Osteocyte (in vitro differentiated cells): ENCODE measurements at regions not wholly inside any gene's neighbourhood (a gene's known extent, or its start where the extent isn't known, plus 50 kb on each side); places are given as distances from the start of the nearest gene placed in this dataset.

Experiments
- DNase-seq: peaks from one replicate; pipeline ENCODE4 v3.0.0; 2021; ENCODE audit warnings: mixed read lengths; ENCODE audit not compliant: unreplicated experiment; ENCODE audit errors: extremely low spot score
- H3K27ac Mint-ChIP-seq: one replicate; pipeline ENCODE4 v1.8.0; 2021; ENCODE audit warnings: mild to moderate bottlenecking, mixed read lengths; ENCODE audit not compliant: unreplicated experiment
- H3K27me3 Mint-ChIP-seq: one replicate; pipeline ENCODE4 v1.8.0; 2021; ENCODE audit warnings: mixed read lengths; ENCODE audit not compliant: unreplicated experiment
- H3K36me3 Mint-ChIP-seq: one replicate; pipeline ENCODE4 v1.8.0; 2021; ENCODE audit warnings: mixed read lengths; ENCODE audit not compliant: unreplicated experiment
- H3K4me1 Mint-ChIP-seq: one replicate; pipeline ENCODE4 v1.8.0; 2021; ENCODE audit warnings: mixed read lengths; ENCODE audit not compliant: unreplicated experiment
- H3K4me3 Mint-ChIP-seq: one replicate; pipeline ENCODE4 v1.8.0; 2021; ENCODE audit warnings: mild to moderate bottlenecking, moderate library complexity, mixed read lengths; ENCODE audit not compliant: unreplicated experiment
- H3K9me3 Mint-ChIP-seq: one replicate; pipeline ENCODE4 v1.8.0; 2021; ENCODE audit warnings: mixed read lengths; ENCODE audit not compliant: unreplicated experiment
- TF ChIP-seq, protein P1 (sequence below): fragments of 200-600 bp; sonication (generic); IDR thresholded peaks from 2 replicates; pipeline ENCODE4 v1.5.0; 2021; ENCODE audit warnings: antibody characterized with exemption, mild to moderate bottlenecking, moderate library complexity

GRCh38 chr22:49403102-49403501 lies 424.6 kb downstream of the BRD1 start:
- H3K27ac Mint-ChIP-seq = peak overlapping the region; percentile 66
- peaks cover 3% of the 10 kb centered on the region for H3K9me3 Mint-ChIP-seq
- H3K4me3 Mint-ChIP-seq = no peak overlapping the region
- peak; percentile 75 for DNase-seq
- H3K27me3 Mint-ChIP-seq = no peaks in the 10 kb centered on the region
- no peaks in the 10 kb centered on the region for H3K36me3 Mint-ChIP-seq
- TF ChIP-seq, protein P1, sequence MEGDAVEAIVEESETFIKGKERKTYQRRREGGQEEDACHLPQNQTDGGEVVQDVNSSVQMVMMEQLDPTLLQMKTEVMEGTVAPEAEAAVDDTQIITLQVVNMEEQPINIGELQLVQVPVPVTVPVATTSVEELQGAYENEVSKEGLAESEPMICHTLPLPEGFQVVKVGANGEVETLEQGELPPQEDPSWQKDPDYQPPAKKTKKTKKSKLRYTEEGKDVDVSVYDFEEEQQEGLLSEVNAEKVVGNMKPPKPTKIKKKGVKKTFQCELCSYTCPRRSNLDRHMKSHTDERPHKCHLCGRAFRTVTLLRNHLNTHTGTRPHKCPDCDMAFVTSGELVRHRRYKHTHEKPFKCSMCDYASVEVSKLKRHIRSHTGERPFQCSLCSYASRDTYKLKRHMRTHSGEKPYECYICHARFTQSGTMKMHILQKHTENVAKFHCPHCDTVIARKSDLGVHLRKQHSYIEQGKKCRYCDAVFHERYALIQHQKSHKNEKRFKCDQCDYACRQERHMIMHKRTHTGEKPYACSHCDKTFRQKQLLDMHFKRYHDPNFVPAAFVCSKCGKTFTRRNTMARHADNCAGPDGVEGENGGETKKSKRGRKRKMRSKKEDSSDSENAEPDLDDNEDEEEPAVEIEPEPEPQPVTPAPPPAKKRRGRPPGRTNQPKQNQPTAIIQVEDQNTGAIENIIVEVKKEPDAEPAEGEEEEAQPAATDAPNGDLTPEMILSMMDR = no peak
- H3K4me1 Mint-ChIP-seq = peaks cover 39% of the 10 kb centered on the region

GRCh38 chr22:49402169-49402568 lies 425.5 kb downstream of the BRD1 start:
- Mint-ChIP-seq H3K27me3 (no peaks in the 10 kb centered on the region), H3K9me3 (peaks cover 3% of the 10 kb centered on the region), H3K36me3 (no peaks in the 10 kb centered on the region), H3K4me3 (no peak overlapping the region), H3K27ac (peak overlapping the region; percentile 31), H3K4me1 (peaks cover 43% of the 10 kb centered on the region)
- TF ChIP-seq, protein P1 = no peak
- peak; percentile 60 for DNase-seq

GRCh38 chr22:49400941-49401598 lies 426.6 kb downstream of the BRD1 start:
- H3K4me3 Mint-ChIP-seq = no peak overlapping the region
- H3K36me3 Mint-ChIP-seq = no peaks in the 10 kb centered on the region
- TF ChIP-seq, protein P1 = no peak
- no peak overlapping the region for H3K27ac Mint-ChIP-seq
- H3K27me3 Mint-ChIP-seq = no peaks in the 10 kb centered on the region
- peaks cover 42% of the 10 kb centered on the region for H3K4me1 Mint-ChIP-seq
- DNase-seq = peak; percentile 71
- H3K9me3 Mint-ChIP-seq = peaks cover 3% of the 10 kb centered on the region

GRCh38 chr22:49400136-49400940 lies 427.3 kb downstream of the BRD1 start:
- Mint-ChIP-seq H3K27me3 (no peaks in the 10 kb centered on the region), H3K9me3 (peaks cover 3% of the 10 kb centered on the region), H3K27ac (no peak overlapping the region), H3K36me3 (no peaks in the 10 kb centered on the region), H3K4me3 (no peak overlapping the region), H3K4me1 (peaks cover 39% of the 10 kb centered on the region)
- TF ChIP-seq, protein P1 = no peak
- peak; percentile 81 for DNase-seq

DNA sequence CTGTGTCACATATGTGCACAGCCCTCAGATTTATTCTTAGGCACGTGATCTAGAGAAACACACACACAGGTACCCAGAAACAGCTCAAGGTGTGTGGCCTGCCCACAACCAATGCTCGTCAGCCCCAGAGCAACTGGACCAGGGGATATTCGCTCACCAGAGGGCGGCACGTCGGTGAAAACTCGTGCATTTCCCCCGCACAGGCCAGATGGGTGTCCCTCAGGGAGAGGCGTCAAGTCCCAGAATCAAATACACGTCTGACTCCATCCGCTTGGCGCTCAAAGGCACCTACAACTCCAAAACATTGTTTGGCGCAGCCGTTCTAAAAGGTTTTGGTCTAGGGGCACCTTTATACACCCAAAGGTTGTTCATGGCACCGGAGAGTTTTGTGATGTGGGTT lies 429.0 kb downstream of the BRD1 start:
- Mint-ChIP-seq H3K9me3 (peaks cover 3% of the 10 kb centered on the region), H3K27me3 (no peaks in the 10 kb centered on the region), H3K4me3 (no peak overlapping the region), H3K27ac (no peak overlapping the region), H3K36me3 (peaks cover 1% of the 10 kb centered on the region), H3K4me1 (peaks cover 24% of the 10 kb centered on the region)
- TF ChIP-seq, protein P1 = no peak
- peak; percentile 73 for DNase-seq
